ENCODE measurements at regions not wholly inside any gene's neighbourhood (a gene's known extent, or its start where the extent isn't known, plus 50 kb on each side); places are given as distances from the start of the nearest gene placed in this dataset.

DNA sequence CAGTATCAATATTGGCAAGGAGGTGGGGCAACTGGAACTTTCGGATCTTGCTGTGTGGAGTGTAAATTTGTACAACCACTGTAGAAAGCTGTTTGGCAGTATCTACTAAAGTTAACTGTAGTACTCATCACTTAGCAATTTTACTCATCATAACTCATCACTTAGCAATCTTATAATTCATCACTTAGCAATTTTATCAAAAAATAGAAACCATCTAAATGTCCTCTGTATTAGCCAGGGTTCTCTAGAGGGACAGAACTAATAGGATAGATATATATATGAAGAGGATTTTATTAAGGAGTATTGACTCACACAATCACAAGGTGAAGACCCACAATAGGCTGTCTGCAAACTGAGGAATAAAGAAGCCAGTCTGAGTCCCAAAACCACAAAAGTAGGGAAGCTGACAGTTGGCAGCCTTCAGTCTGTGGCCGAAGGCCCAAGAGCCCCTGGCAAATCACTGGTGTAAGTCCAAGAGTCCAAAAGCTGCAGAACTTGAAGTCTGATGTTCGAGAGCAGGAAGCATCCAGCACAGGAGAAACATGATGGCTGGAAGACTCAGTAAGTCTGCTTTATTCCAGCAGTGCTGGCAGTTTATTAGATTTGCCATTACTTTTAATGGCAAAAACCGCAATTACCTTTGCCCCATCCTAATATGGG, 92.9 kb upstream of the USP47 start:
- Mint-ChIP-seq H3K9me3 (ENCODE audit: low read depth) (no peaks in the 10 kb centered on the region), H3K36me3 (ENCODE audit: low read depth) (peaks cover 2% of the 10 kb centered on the region), H3K4me1 (ENCODE audit: low read depth) (peaks cover 6% of the 10 kb centered on the region), H3K27ac (ENCODE audit: unreplicated experiment) (no peak overlapping the region), H3K27me3 (ENCODE audit: low read depth) (peaks cover 9% of the 10 kb centered on the region), H3K4me3 (ENCODE audit: unreplicated experiment) (no peak overlapping the region)
- TF ChIP-seq, protein P1, sequence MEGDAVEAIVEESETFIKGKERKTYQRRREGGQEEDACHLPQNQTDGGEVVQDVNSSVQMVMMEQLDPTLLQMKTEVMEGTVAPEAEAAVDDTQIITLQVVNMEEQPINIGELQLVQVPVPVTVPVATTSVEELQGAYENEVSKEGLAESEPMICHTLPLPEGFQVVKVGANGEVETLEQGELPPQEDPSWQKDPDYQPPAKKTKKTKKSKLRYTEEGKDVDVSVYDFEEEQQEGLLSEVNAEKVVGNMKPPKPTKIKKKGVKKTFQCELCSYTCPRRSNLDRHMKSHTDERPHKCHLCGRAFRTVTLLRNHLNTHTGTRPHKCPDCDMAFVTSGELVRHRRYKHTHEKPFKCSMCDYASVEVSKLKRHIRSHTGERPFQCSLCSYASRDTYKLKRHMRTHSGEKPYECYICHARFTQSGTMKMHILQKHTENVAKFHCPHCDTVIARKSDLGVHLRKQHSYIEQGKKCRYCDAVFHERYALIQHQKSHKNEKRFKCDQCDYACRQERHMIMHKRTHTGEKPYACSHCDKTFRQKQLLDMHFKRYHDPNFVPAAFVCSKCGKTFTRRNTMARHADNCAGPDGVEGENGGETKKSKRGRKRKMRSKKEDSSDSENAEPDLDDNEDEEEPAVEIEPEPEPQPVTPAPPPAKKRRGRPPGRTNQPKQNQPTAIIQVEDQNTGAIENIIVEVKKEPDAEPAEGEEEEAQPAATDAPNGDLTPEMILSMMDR (IDR thresholded peaks at IDR 0.05): no peak
- DNase-seq (ENCODE audit: low spot score): no peak

DNA sequence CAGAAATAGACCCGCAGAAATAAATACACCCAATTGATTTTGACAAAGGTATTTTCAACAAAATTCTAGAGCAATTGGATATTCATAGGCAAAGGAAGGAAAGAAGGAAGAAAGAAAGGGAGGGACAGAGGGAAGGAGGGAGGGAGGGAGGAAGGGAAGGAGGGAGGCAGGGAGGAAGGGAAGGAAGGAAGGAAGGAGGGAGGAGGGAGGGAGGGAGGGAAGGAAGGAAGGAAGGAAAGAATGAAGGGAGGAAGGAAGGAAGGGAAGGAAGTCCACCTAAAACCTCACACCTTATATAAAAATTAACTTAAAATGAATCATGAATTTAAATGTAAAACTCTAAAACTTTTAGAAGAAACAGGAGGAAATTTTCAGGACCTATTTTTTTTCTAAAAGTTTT, 94.2 kb upstream of the USP47 start:
- H3K36me3 Mint-ChIP-seq (ENCODE audit: low read depth): no peaks in the 10 kb centered on the region
- no peak overlapping the region for H3K4me3 Mint-ChIP-seq (ENCODE audit: unreplicated experiment)
- DNase-seq (ENCODE audit: low spot score): no peak
- peaks cover 2% of the 10 kb centered on the region for H3K27me3 Mint-ChIP-seq (ENCODE audit: low read depth)
- H3K27ac Mint-ChIP-seq (ENCODE audit: unreplicated experiment): no peak overlapping the region
- no peaks in the 10 kb centered on the region for H3K9me3 Mint-ChIP-seq (ENCODE audit: low read depth)
- peaks cover 6% of the 10 kb centered on the region for H3K4me1 Mint-ChIP-seq (ENCODE audit: low read depth)
- TF ChIP-seq, protein P1 (IDR thresholded peaks at IDR 0.05): no peak

DNA sequence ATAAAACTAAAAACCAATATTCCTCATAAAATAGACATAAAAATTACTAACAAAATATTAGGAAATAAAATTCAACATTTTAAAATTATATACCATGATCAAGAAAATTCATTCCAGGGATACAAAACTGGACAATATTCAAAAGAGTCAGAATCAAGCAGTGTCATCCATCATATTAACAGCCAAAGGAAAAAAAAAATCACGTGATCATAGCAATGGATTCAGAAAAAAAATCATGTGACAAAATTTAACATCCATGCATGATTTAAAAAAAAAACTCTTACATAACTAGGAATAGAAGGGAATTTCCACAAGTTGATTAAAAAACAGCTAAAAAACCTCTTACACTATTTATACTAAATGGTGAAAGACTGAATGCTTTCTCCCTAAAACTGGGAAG, 95.3 kb upstream of the USP47 start:
- TF ChIP-seq, protein P1 (IDR thresholded peaks at IDR 0.05): no peak
- DNase-seq (ENCODE audit: low spot score): no peak
- Mint-ChIP-seq H3K4me3 (ENCODE audit: unreplicated experiment) (no peak overlapping the region), H3K4me1 (ENCODE audit: low read depth) (peaks cover 6% of the 10 kb centered on the region), H3K36me3 (ENCODE audit: low read depth) (no peaks in the 10 kb centered on the region), H3K9me3 (ENCODE audit: low read depth) (no peaks in the 10 kb centered on the region), H3K27me3 (ENCODE audit: low read depth) (peaks cover 2% of the 10 kb centered on the region), H3K27ac (ENCODE audit: unreplicated experiment) (no peak overlapping the region)

DNA sequence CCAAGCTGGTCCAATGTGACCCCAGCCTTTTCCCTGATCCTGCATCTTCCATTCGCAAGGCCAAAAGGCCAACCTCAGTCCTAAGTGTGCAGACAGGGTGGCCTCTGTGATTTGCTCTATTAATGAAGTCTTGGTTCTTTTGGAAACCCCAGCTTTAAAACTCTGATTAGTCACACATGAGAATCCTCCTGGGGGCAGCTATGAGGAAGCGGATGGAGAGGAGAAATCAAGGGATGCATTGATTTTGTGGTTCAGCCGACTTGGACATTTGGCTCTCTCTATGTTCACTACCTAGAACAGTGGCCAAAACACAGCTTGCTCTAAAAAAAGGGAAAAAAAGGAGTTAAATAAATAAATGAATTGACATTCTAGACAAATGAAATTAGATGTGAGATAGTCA, 98.6 kb upstream of the USP47 start:
- no peaks in the 10 kb centered on the region for H3K9me3 Mint-ChIP-seq (ENCODE audit: low read depth)
- no peaks in the 10 kb centered on the region for H3K36me3 Mint-ChIP-seq (ENCODE audit: low read depth)
- TF ChIP-seq, protein P1 (IDR thresholded peaks at IDR 0.05): no peak
- no peak overlapping the region for H3K27ac Mint-ChIP-seq (ENCODE audit: unreplicated experiment)
- H3K4me3 Mint-ChIP-seq (ENCODE audit: unreplicated experiment): no peak overlapping the region
- no peaks in the 10 kb centered on the region for H3K4me1 Mint-ChIP-seq (ENCODE audit: low read depth)
- H3K27me3 Mint-ChIP-seq (ENCODE audit: low read depth): peaks cover 2% of the 10 kb centered on the region
- no peak for DNase-seq (ENCODE audit: low spot score)

DNA sequence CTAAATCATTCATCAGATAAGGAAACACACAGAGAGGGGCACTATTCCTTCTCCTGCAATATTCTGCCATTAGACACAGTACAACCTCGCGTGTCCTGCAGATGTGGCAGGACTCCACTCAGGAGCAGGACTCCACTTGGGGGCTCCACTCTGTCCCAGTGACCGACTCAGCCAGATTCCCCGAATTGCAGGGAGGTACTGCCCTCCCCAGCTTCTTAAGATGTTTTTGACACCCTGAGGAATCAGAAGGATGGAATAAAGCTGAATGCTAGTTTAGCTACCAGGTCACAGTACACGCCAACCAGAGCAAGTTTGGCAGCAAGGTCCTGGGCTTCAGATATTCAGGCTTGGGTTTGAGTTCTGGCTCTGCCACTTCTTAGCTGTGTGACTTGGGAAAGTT, 99.3 kb upstream of the USP47 start:
- Mint-ChIP-seq H3K36me3 (ENCODE audit: low read depth) (no peaks in the 10 kb centered on the region), H3K27ac (ENCODE audit: unreplicated experiment) (no peak overlapping the region), H3K4me3 (ENCODE audit: unreplicated experiment) (no peak overlapping the region), H3K27me3 (ENCODE audit: low read depth) (peaks cover 2% of the 10 kb centered on the region), H3K9me3 (ENCODE audit: low read depth) (no peaks in the 10 kb centered on the region), H3K4me1 (ENCODE audit: low read depth) (no peaks in the 10 kb centered on the region)
- no peak for DNase-seq (ENCODE audit: low spot score)
- TF ChIP-seq, protein P1 (IDR thresholded peaks at IDR 0.05): no peak
